HG03432 (cell line): ENCODE measurements at regions not wholly inside any gene's neighbourhood (a gene's known extent, or its start where the extent isn't known, plus 50 kb on each side); places are given as distances from the start of the nearest gene placed in this dataset.

Experiments used
- ATAC-seq: cut with Tn5 transposase; IDR thresholded peaks from one replicate; pipeline ENCODE4 v1.9.1; 2021; ENCODE audit warnings: mild to moderate bottlenecking, moderate library complexity; ENCODE audit not compliant: unreplicated experiment

DNA sequence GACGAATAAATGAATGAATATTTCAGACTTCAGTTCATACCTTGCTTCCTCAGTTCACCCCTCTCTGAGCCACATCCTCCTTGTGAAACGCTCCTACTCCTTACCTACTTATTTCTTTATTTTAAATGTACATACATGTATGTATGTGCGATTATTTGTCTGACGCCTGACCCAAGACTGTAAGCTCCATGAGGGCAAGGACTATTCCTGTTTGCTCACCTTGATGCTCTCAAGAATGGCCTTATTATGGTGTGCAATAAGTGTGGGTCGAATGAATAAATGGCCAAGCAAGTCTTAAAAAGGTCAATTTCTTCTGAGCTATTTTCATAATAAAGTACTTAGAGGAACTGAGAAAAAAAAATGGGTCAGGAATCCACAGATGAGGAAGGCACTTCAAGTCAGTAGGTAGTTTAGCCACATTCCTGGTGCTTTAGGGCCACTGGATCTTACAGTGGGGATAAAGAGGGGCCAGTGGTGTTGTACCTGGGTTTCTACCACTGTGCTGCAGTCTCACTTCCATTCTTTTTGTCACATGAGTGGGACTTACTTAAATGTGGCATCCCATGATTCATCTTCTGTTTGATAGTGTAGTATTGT is 74.7 kb downstream of the SDC1 start:
- no peak for ATAC-seq

DNA sequence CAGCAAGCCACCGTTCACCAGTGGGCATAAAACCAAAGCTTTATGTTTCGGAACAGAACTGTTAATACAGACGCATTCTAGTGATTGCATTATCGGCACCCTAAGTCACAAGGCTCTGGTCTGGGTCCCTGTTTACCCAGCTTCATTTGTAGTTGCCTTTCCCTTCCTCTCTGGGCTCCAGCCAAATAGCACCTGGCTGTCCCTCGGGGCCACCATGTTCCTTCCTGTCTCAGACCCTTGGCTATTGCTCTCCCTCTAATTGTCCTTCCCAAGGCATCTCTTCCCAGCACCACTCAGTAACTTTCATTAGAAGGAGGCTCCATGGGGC is 75.3 kb downstream of the SDC1 start:
- ATAC-seq: no peak

DNA sequence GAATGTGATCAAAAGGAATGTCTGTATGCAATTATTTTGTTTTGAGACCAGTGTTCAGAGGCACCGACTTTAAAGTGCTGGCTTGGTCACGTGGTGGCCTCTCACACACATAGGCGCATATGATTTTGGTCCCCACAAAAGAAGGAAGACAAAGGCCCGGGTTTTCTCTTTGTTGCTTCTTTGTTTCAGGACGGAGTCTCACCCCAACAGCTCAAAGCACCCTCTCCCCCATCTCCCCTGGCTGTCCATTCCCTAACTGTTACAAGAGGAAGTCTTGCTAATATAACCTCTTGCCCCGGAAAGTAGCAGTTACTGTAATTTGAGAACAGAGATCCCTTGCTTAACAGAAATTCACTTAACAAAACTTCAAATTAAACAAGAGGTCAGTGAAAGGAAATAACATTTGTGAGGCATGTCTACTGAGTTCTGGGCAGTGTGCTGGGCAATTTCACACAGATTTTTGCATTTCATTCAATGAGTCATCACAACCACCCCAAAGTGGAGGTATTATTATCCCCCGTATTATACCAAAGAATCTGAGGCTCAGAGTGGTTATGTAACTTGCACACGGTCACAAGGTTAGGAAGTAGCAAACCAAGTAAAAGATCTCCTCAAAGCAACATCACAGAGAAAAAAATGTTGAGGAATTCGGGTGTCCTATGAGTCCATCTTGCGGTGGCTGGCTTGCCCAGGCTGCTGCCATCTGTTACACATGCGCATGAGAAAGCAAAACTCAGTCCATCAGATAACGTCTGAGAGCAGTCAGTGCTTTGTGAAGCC is 75.8 kb downstream of the SDC1 start:
- ATAC-seq: no peak

DNA sequence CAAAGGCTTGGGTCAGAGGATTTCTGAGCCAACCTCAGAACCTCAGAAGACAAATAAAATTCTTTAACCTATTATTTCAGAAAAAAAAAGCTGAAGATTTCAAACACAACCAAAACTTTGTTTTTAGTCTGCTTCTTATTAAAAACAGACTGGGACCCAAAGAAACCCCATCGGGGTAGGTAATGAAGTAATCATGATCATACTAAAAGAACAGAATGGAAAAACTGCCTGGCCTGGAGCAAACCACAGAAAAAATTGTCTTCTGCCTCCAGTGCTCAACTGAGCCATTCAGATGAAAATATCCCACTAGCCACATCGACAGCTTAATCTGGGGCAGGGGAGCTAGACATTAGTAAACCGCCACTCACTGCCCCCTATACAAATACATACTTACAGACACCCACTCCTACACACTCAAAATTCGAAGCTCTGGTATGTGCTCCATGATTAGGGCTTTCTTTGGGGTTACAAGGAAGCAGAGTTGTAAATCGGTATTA is 76.5 kb downstream of the SDC1 start:
- no peak for ATAC-seq

DNA sequence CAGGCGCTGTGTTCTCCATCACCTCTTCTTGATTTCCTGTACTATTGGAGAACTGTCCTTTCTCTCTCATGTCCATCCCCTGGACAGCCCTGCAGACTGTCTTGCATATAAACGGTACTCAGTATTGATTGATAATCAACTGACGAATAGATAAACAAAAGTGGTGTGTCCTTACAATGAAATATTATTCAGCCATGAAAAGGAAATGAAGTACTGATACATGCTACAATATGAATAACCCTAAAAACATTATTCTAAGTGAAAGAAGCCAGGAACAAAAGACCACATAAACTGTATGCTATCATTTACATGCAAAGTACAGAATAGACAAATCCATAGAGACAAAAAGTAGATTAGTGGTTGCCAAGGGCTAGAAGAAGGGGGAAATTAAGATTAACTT is 77.6 kb downstream of the SDC1 start:
- no peak for ATAC-seq

DNA sequence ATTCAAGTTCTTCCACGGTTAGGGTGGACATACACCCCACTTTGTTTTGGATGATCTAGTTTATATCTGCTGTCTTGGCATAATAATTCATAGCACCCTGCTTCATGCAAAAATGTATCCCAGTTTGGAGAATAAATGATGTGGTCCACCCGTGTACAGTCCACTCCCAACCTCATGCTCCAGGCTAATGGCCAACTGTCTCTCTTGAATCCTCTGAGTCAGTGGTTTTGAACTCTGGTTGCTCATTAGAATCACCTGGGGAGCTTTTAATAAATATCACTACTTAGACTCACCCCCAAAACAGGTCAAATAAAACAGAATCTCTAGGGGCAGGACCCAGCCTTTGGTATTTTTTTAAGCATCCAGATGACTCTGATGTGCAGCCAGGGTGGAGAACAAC is 78.5 kb downstream of the SDC1 start:
- ATAC-seq: no peak

DNA sequence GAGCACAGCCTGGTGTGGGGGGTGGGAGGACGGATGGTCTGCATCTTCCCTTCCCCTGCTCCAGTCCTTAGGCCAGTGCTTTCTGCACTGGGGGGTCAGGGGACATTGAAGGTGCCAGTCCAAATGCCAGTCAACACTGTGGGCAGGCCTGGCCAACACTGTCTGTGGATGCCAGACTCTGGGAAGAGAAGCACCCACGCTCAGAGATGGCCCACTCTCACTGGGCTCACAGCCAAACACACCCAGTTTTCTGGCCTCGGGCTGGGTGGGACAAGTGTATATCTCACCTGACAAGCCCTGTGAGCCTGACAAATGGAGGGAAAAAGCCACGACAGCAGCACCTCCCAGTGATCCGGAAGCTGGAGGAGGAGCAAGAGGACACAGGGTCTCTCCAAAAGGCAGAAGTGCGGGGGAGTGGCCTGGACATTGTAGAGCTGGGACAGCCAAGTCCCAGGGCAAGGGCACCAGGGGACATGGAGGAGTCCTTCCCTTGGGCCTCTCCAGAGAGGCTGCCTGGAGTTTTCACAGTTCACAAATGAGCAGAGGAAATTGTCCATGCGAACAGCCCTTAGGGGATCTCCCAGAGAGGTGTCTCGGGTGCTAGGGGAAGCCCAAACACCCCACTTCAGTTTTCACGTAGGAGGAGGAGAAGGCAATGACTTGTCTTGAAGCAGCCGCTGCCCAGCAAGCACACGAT is 79.3 kb downstream of the SDC1 start:
- ATAC-seq: peak; percentile 90

DNA sequence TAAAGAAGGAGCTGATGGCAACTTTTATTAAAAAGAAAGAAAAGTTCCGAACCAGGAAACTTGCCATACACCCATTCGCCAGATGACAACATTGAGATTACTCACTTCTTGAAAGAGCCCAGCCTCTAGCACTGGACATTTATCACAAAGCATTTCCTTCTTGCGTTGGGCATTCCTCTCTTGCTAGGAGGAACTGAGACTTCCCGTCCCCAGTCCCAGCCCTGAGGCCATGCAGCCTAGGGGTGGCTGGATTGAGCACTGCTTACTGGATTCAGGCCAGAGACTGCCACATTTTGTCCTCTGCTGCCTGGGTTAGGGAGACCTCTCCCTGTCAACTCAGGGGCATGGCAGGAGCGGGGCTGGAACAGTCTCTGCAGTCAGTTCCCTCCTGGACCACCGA is 80.1 kb downstream of the SDC1 start:
- ATAC-seq: no peak

DNA sequence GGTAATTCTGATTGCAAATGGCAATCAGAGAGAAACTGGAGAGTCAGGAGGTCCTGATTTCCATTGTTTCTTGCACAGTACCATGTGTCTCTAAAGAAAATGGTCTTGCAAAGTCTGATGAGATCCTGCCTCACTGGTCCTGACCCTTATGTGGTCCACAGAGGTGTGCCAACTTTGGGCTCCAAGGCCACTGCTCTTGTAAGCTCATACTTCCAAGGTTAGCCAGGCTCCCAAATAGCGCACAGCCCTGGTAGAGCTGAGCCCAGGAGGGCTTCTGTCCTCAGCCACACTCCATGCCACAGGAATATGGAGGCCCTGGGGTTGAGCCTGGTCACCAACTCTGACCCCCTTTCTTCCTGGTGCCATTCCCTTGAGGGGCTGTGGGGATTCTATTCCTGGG is 80.7 kb downstream of the SDC1 start:
- ATAC-seq: no peak

DNA sequence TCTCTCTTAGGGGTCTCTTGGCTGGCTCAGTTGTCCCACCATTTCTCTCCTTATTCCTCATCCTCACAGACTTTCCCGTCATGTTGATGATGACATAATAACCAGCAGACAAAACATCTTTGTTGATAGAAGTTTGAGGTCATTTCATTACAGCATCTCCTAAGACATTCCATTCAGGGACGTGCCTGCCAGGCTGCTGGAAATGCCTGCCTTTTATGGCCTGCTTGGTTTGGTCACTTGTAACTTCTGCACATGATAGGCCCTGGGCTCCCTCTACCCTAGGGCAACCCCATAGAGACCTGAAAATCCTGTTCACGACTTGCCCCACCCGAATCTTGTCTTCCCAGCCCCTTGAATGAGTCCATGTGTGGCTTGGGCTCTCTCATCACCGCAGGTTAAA is 81.7 kb downstream of the SDC1 start:
- ATAC-seq: no peak

DNA sequence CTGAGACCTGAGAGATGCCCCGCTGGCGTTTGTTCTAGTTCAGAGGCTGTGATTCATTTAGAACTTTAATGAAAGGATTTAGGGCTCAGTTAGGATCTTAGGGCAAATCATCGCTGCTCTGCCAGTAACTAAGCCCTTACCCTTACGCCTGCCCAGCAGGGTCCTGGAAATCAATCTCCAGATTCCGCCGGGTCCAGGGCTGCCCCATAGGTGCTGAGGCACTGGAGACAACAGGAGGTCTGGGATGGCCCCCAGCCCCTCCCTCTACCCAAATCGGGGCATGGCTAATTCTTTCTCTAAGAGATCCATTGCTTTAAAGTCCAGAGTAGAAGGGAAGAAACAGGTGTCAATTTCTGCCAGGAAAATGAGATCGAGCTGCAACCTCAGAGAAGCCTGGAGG is 83.1 kb downstream of the SDC1 start:
- ATAC-seq: no peak

DNA sequence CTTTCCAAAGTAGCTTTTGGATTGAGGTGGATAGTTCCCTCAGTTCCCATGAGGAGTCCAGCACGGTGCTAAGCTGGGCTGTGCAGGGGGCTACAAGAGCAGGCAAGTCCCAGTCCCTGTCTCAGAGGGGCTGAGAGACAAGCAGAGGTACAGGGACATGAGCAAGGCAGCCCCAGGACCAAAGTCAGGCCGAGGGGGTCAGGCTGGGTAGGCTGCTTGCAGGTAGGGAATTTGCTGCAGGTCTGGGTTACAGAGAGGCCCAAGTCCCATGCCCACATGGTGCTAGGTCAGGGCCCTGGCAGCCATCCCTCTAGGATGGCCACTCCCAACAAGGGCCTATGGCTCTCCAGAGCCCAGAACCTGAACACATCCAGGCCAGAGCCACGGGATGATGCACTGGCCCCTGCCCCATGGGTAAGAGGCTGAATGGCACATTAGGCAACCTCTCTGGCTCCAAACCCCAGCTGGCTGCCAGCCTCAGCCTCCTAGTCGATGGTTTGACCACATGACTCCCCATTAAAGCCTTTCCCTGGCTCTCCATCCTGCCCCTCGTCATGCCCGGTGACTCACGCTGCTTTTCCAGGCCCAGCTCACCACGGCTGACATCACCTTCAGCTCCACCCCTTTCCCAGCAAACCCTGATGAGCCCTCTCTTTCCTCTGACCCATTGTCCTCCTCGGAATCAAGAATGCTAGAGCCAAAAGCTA is 83.7 kb downstream of the SDC1 start:
- no peak for ATAC-seq

DNA sequence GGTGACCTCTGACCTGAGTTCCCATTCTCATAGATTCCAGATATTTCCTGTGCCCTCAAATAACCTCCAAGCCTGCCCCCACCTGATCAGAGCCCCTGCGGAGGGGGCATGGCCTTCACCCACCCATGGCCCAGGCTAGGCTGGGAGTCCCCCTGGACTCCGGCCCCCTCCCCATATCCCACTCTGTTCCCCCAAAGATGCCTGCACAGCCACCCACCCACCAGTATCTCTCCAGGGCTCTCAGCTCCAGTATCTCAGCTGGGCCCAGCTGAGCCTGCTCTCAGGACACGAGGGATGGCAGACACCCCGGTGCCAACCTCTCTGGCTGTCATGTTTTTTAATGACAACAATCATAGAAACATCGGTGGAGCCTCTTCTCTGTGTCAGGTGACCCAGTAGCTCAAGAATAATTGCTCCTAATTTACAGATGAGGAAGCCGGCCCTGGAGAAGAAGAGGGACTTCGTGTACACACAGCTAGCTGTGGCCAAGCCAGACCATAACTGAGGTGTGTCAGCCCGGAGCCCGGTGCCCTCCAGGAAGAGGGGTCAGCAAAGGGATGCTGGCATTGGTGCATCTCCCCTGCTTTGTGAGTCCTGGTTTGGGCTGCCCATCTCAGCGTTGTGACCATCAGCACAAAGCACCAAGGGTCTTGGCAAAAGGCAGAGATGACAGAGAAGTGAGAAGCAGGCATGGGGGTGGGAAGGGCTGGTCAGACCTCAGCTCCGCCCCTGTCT is 84.4 kb downstream of the SDC1 start:
- ATAC-seq: no peak

DNA sequence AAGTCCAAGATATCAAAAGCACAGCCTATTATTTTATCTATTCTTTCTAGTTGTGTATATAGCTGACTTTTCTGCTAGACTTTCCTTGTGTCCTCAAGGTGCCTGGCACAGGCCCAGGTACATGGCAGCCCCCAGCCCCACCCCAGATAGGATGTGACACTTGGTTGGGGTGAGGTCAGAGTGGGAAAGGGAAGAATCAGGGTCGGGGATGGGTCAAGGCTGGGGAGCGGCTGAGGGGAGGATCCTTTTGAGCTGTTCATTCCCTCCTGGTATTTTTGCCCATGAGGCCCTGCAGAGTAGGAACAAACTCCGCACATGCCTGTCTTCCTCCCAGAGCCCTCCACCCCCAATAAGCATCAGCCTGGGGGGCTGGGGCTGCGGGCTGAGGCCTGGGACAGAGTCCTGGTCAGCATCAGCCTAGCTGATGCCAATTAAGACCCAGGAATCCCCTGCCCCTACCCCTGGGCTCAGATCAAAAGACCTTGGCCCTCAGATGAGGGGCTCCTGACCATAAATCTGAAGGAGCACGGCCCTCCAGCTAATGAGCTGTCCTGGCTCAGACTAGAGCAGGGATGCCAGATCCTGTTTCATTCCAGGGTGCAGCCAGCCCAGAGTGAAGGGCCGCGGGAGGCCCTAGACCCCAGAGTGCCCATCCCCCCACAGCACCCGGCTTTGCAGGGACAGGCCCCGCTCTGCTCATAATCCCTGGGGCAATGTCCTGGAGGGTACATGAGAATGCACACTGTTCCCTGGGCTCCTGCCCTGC is 85.3 kb downstream of the SDC1 start:
- ATAC-seq: no peak

DNA sequence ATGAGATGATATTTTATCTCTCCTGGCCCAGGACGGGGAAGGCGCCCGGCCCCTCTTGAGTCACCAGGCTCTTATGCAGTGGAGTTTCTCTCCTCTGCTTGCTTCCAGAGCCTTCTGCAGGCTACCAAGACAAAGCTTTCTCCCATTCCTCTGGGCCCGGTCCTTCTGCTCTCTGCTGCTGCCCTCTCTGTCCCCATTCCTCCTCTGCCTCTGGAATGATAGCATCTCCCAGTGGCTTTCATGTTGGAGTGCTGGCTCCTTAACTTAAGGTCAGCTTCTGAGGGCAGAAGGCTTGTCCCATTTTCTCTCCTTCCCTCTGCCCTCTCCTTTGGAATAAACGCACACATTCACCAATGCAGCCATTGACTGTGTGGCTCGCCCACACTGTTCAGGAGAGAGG is 86.2 kb downstream of the SDC1 start:
- no peak for ATAC-seq

DNA sequence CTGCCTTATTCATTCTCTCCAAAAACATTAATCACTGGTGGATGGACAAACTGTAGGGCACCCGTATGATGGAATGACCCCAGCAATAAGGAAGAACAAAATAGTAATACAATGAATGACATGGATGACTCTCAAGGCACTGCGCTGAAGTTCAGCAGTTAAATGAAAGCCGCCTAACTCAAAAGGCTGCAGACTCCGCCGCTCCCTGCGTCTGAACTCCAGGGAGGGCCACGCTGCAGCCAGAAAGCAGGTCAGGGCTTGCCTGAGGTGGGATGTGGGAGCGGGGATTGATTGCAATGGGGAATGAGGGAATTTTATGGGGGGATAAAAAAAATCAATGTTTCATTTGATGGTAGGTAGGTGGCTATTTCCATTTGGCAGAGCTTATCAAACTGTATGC is 86.5 kb upstream of the LAPTM4A start:
- ATAC-seq: no peak

DNA sequence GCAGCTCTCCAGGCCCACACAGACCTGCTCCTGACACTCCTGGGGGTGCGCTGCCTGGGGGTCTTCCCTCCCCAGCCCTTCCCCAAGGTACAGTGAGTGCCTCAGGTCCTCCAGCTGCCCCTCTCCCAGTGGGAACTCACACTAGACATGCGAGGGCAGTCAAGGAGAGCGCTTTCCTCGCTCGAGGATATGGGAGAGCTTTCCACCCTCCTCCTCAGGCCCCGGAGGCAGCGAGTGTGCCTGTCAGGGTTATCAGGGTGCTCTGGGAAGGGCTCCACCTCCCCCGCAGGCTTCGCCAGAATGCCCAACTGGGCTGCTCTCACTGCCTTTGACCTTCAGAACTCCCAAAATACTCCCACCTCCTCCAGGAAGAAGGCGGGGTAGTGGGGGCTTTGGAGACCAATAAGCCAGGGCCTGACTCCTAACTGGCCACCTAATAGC is 85.7 kb upstream of the LAPTM4A start:
- ATAC-seq: no peak

DNA sequence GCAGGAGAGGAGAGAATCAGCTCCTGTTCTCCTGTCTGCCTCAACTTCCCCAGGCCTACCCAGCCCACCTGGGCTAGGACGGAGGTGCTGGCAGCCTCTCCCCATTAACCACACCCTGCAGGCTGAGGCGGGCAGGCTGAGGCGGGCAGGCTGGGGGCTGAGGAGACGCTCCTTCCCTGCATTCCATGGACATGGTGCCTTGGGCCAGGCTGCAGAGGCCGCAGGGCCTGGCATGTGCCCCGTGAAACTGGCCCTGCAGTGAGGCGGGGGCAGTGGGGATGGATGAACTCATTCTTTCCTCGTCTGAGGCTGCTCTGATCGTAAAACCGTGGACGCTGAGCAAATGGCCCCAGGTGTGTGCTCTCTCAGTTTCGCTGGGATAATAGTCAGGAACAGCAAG is 84.7 kb upstream of the LAPTM4A start:
- no peak for ATAC-seq

DNA sequence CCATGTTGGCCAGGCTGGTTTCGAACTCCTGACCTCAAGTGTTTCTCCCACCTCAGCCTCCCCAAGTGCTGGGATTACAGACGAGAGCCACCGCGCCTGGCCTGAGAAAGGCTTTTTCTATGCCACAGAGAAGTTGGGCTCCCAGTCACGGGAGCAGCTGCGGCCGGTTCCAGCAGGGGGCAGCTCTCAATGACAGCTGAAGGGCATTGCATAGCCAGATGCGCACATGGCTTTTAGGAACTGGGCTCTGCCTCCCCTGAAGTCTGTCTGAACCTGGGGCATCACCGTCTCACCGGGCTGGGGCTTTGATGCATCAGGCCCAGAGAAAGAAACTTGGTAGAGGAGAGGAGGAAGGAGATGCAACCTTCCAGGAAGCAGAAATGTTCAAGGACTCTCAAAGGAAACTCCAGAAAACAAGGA is 84.2 kb upstream of the LAPTM4A start:
- peak; percentile 94 for ATAC-seq

DNA sequence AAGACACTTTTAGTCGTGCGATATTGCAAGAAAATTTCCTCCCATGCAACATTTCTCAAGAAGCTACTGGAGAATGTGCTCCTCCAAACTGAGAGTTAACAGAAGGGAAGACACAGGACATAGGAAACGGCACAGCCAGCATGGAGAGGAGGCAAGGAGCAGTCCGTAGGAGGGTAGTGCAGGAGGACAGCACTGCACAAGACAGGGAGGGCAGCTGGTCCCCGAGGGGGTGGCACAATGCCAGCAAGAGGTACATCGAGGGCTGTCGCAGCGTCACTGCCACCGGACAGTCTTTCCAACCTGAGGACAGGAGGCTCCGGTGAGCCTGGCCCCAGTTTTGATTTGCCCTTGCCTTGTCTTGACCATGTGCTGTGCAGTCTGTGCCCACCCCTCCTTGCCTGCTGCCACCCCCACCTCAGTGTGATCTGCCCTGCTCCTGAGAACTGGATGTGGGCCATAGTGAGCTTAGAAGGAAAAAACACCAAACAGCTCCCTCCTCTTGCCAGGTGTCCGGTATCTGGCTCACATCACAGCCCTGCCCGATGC is 81.6 kb upstream of the LAPTM4A start:
- ATAC-seq: no peak
